HEK293 (cell line): ENCODE measurements at regions not wholly inside any gene's neighbourhood (a gene's known extent, or its start where the extent isn't known, plus 50 kb on each side); places are given as distances from the start of the nearest gene placed in this dataset.
"Not testable (repeated sequence)": the region's sequence is repeated elsewhere in the genome, so short reads cannot be mapped to it uniquely, and the experiment has no call there.

Experiments
- CTCF ChIA-PET: fragments of 350-600 bp; formaldehyde crosslinking; extraction: SDS; loops from one replicate; lab custom pipeline; 2021; ENCODE audit warnings: antibody characterized with exemption; lab: Yijun Ruan, JAX
- POLR2A ChIA-PET: fragments of 300-600 bp; formaldehyde crosslinking; extraction: SDS; loops from one replicate; lab custom pipeline; 2020; ENCODE audit warnings: antibody characterized with exemption, inconsistent platforms; lab: Yijun Ruan, JAX
- H3K27ac ChIP-seq: fragments of 200-500 bp; sonication (Bioruptor generic); 2 replicates; pipeline ENCODE4 v1.5.1; 2014; ENCODE audit warnings: low read depth, low read length, control low read depth, inconsistent platforms; ENCODE audit errors: extremely low read depth
- H3K36me3 ChIP-seq, 2 experiments: fragments of 200-500 bp in 1 of 2; sonication (Bioruptor generic) in 1 of 2; 1 replicate in 1 of 2; 2 replicates in 1 of 2; pipeline ENCODE4 v1.5.1; 2014 to 2017; ENCODE audit warnings: inconsistent platforms in 2 of 2, low read length in 2 of 2; ENCODE audit not compliant: control insufficient read depth in 2 of 2, insufficient read depth in 1 of 2
- H3K4me1 ChIP-seq: fragments of 200-500 bp; sonication (Bioruptor generic); 2 replicates; pipeline ENCODE4 v1.5.1; 2014; ENCODE audit warnings: mild to moderate bottlenecking, low read length, inconsistent platforms; ENCODE audit not compliant: control insufficient read depth, insufficient read depth
- H3K4me3 ChIP-seq: 2 replicates; pipeline ENCODE4 v1.5.1; 2011; ENCODE audit warnings: low read depth, mild to moderate bottlenecking, control low read depth, low read length, moderate library complexity
- H3K9me3 ChIP-seq: fragments of 200-500 bp; sonication (Bioruptor generic); 2 replicates; pipeline ENCODE4 v1.5.1; 2014; ENCODE audit warnings: low read depth, low read length, inconsistent platforms; ENCODE audit not compliant: control insufficient read depth, insufficient read depth
- KLF17 ChIP-seq: fragments of 450-650 bp; formaldehyde crosslinking; IDR thresholded peaks from 2 replicates; pipeline ENCODE4 v1.5.1; 2016; ENCODE audit warnings: missing biosample characterization, missing genetic modification characterization
- SCRT1 ChIP-seq: fragments of 450-650 bp; formaldehyde crosslinking; IDR thresholded peaks from 2 replicates; pipeline ENCODE4 v1.5.1; 2016; ENCODE audit warnings: missing biosample characterization, missing genetic modification characterization, borderline replicate concordance
- ZFP69B ChIP-seq: fragments of 450-650 bp; formaldehyde crosslinking; IDR thresholded peaks from 2 replicates; pipeline ENCODE4 v1.5.1; 2016; ENCODE audit warnings: missing biosample characterization, missing genetic modification characterization
- ZNF175 ChIP-seq: fragments of 450-650 bp; formaldehyde crosslinking; IDR thresholded peaks from 2 replicates; pipeline ENCODE4 v1.5.1; 2016; ENCODE audit warnings: missing biosample characterization, missing genetic modification characterization
- ZNF26 ChIP-seq: fragments of 450-650 bp; formaldehyde crosslinking; IDR thresholded peaks from 2 replicates; pipeline ENCODE4 v1.5.1; 2016; ENCODE audit warnings: missing biosample characterization, missing genetic modification characterization
- ZNF292 ChIP-seq: fragments of 450-650 bp; formaldehyde crosslinking; IDR thresholded peaks from 2 replicates; pipeline ENCODE4 v1.5.1; 2016; ENCODE audit warnings: low read depth, missing biosample characterization, missing genetic modification characterization, borderline replicate concordance
- ZNF350 ChIP-seq: fragments of 450-650 bp; formaldehyde crosslinking; IDR thresholded peaks from 2 replicates; pipeline ENCODE4 v1.5.0; 2017; ENCODE audit warnings: missing biosample characterization, mild to moderate bottlenecking, missing genetic modification characterization
- ZNF585B ChIP-seq: fragments of 450-650 bp; formaldehyde crosslinking; IDR thresholded peaks from 2 replicates; pipeline ENCODE4 v1.5.1; 2016; ENCODE audit warnings: missing biosample characterization, missing genetic modification characterization
- ZNF600 ChIP-seq: fragments of 450-650 bp; formaldehyde crosslinking; IDR thresholded peaks from 2 replicates; pipeline ENCODE4 v1.5.1; 2016; ENCODE audit warnings: missing biosample characterization, missing genetic modification characterization
- ZNF621 ChIP-seq: fragments of 450-650 bp; formaldehyde crosslinking; IDR thresholded peaks from 2 replicates; pipeline ENCODE4 v1.5.1; 2017; ENCODE audit warnings: missing biosample characterization, missing genetic modification characterization
- ZNF629 ChIP-seq: fragments of 450-650 bp; formaldehyde crosslinking; IDR thresholded peaks from 2 replicates; pipeline ENCODE4 v1.5.1; 2017; ENCODE audit warnings: missing biosample characterization, missing genetic modification characterization
- ZNF677 ChIP-seq: fragments of 450-650 bp; IDR thresholded peaks from 2 replicates; pipeline ENCODE4 v1.5.0; 2018; ENCODE audit warnings: missing biosample characterization, mild to moderate bottlenecking, missing genetic modification characterization, moderate library complexity
- ZNF843 ChIP-seq: fragments of 450-650 bp; formaldehyde crosslinking; IDR thresholded peaks from 2 replicates; pipeline ENCODE4 v1.5.1; 2016; ENCODE audit warnings: missing biosample characterization, missing genetic modification characterization
- ZSCAN23 ChIP-seq: fragments of 450-650 bp; formaldehyde crosslinking; IDR thresholded peaks from 2 replicates; pipeline ENCODE4 v1.5.1; 2016; ENCODE audit warnings: missing biosample characterization, missing genetic modification characterization

- no peak for TF ChIP-seq ZNF677 (tag by site-specific recombination)
- no peak for TF ChIP-seq ZSCAN23 (tag by site-specific recombination)
- TF ChIP-seq ZNF26 (tag by site-specific recombination) = no peak
- no peak for TF ChIP-seq ZNF600 (tag by site-specific recombination)
- TF ChIP-seq SCRT1 (tag by site-specific recombination) = no peak
- no peak for TF ChIP-seq KLF17 (tag by site-specific recombination)
- no peak for TF ChIP-seq ZNF843 (tag by site-specific recombination)
- TF ChIP-seq ZNF292 = no peak
- TF ChIP-seq ZFP69B (tag by site-specific recombination) = no peak
- no peak for TF ChIP-seq ZNF350 (tag by site-specific recombination)
- TF ChIP-seq ZNF629 (tag by site-specific recombination) = no peak
- no peak for TF ChIP-seq ZNF621 (tag by site-specific recombination)
- no peak for TF ChIP-seq ZNF175 (tag by site-specific recombination)
- no peak for TF ChIP-seq ZNF585B (tag by site-specific recombination)
- TF ChIP-seq, all 188 proteins: peak for 0
These were observed 747.2 kb downstream of the KHDRBS2 start (continued) for GRCh38 chr6:61538801-61539200.

- H3K36me3 ChIP-seq, H3K4me1 ChIP-seq, POLR2A ChIA-PET, CTCF ChIA-PET, H3K27ac ChIP-seq, H3K4me3 ChIP-seq, H3K9me3 ChIP-seq: not testable (repeated sequence)
These were observed 753.3 kb downstream of the KHDRBS2 start for GRCh38 chr6:61532749-61533148.
